IMR-90 (cell line): ENCODE measurements at regions not wholly inside any gene's neighbourhood (a gene's known extent, or its start where the extent isn't known, plus 50 kb on each side); places are given as distances from the start of the nearest gene placed in this dataset.

Experiments used
- ATAC-seq: fragments of 200-7000 bp; cut with Tn5 transposase; 2 replicates; pipeline ENCODE4 v1.9.1; 2020; ENCODE audit warnings: low read depth, mild to moderate bottlenecking, moderate library complexity
- BruUV-seq: library from RNA; stranded (reverse); fragments of 400-500 nt; replicated peaks from 2 replicates; lab custom pipeline; 2021; lab: Mats Ljungman, UMichigan
- CTCF ChIA-PET: fragments of 300-600 bp; formaldehyde crosslinking; extraction: SDS; loops from one replicate; lab custom pipeline; 2021; ENCODE audit warnings: antibody characterized with exemption; lab: Yijun Ruan, JAX
- POLR2A ChIA-PET: fragments of 300-600 bp; sonication (Branson Sonifier 250); formaldehyde crosslinking; loops from one replicate; lab custom pipeline; 2022; ENCODE audit warnings: antibody characterized with exemption; ENCODE audit not compliant: unreplicated experiment; lab: Charles Lee
- DNase-seq: peaks from one replicate; pipeline ENCODE4 v3.0.0; 2013
- H2AFZ ChIP-seq: replicated peaks from 2 replicates; pipeline ENCODE3; 2013; ENCODE audit warnings: low read length, mild to moderate bottlenecking; ENCODE audit not compliant: poor library complexity
- H2AK5ac ChIP-seq: 2 replicates; pipeline ENCODE4 v1.6.1; 2013; ENCODE audit warnings: low read depth, low read length, inconsistent platforms
- H2AK9ac ChIP-seq: replicated peaks from 2 replicates; pipeline ENCODE3; 2013; ENCODE audit warnings: mild to moderate bottlenecking, low read depth, low read length, moderate library complexity; ENCODE audit not compliant: poor library complexity
- H2BK120ac ChIP-seq: 2 replicates; pipeline ENCODE4 v1.6.1; 2013; ENCODE audit warnings: low read depth, low read length, inconsistent platforms
- H2BK15ac ChIP-seq: 3 replicates; pipeline ENCODE4 v1.6.1; 2013; ENCODE audit warnings: low read depth, low read length, inconsistent platforms
- H2BK20ac ChIP-seq: 2 replicates; pipeline ENCODE4 v1.6.1; 2013; ENCODE audit warnings: low read depth, mild to moderate bottlenecking, inconsistent platforms, low read length, moderate library complexity
- H2BK5ac ChIP-seq: 2 replicates; pipeline ENCODE4 v1.6.1; 2013; ENCODE audit warnings: mild to moderate bottlenecking, low read depth, low read length, inconsistent platforms; ENCODE audit not compliant: poor library complexity, severe bottlenecking
- H3K14ac ChIP-seq: replicated peaks from 2 replicates; pipeline ENCODE4 v1.6.1; 2013; ENCODE audit warnings: low read depth, low read length, inconsistent platforms
- H3K18ac ChIP-seq: 2 replicates; pipeline ENCODE4 v1.6.1; 2013; ENCODE audit warnings: low read depth, low read length, control low read depth
- H3K23ac ChIP-seq: 2 replicates; pipeline ENCODE4 v1.6.1; 2013; ENCODE audit warnings: low read depth, low read length, inconsistent platforms
- H3K27ac ChIP-seq: 2 replicates; pipeline ENCODE4 v1.5.1; 2013; ENCODE audit warnings: mild to moderate bottlenecking, control low read depth, low read length; ENCODE audit not compliant: insufficient read depth
- H3K27me3 ChIP-seq: 2 replicates; pipeline ENCODE4 v1.6.1; 2013; ENCODE audit warnings: low read length; ENCODE audit not compliant: control insufficient read depth, insufficient read depth
- H3K36me3 ChIP-seq: 2 replicates; pipeline ENCODE4 v1.6.1; 2013; ENCODE audit warnings: low read length, mixed read lengths; ENCODE audit not compliant: control insufficient read depth, insufficient read depth
- H3K4ac ChIP-seq: 2 replicates; pipeline ENCODE4 v1.6.1; 2013; ENCODE audit warnings: low read depth, low read length, inconsistent platforms
- H3K4me1 ChIP-seq: 2 replicates; pipeline ENCODE4 v1.6.1; 2013; ENCODE audit warnings: low read length, mixed read lengths; ENCODE audit not compliant: control insufficient read depth, insufficient read depth
- H3K4me2 ChIP-seq: 2 replicates; pipeline ENCODE4 v1.6.1; 2013; ENCODE audit warnings: low read depth, mild to moderate bottlenecking, control low read depth, low read length, moderate library complexity
- H3K4me3 ChIP-seq: 2 replicates; pipeline ENCODE4 v1.5.1; 2013; ENCODE audit warnings: low read depth, mild to moderate bottlenecking, control low read depth, low read length, moderate library complexity; ENCODE audit not compliant: insufficient read depth
- H3K56ac ChIP-seq: 2 replicates; pipeline ENCODE4 v1.6.1; 2013; ENCODE audit warnings: low read length, inconsistent platforms; ENCODE audit not compliant: insufficient read depth; ENCODE audit errors: extremely low read depth
- H3K79me1 ChIP-seq, 2 experiments: 2 replicates each; pipeline ENCODE4 v1.6.1; 2013; ENCODE audit warnings: low read length in 2 of 2, inconsistent platforms in 1 of 2, low read depth in 1 of 2
- H3K9ac ChIP-seq: 2 replicates; pipeline ENCODE4 v1.6.1; 2013; ENCODE audit warnings: low read depth, low read length, control low read depth
- H3K9me1 ChIP-seq: 2 replicates; pipeline ENCODE4 v1.6.1; 2013; ENCODE audit warnings: low read length, inconsistent platforms; ENCODE audit not compliant: insufficient read depth
- H3K9me3 ChIP-seq: 2 replicates; pipeline ENCODE4 v1.6.1; 2013; ENCODE audit warnings: low read length; ENCODE audit not compliant: control insufficient read depth, insufficient read depth
- H4K20me1 ChIP-seq: 2 replicates; pipeline ENCODE4 v1.6.1; 2013; ENCODE audit warnings: low read length, inconsistent platforms; ENCODE audit not compliant: insufficient read depth
- H4K5ac ChIP-seq: 2 replicates; pipeline ENCODE4 v1.6.1; 2013; ENCODE audit warnings: mild to moderate bottlenecking, low read depth, low read length, control low read depth
- H4K8ac ChIP-seq, 2 experiments: 2 replicates each; pipeline ENCODE4 v1.6.1; 2013; ENCODE audit warnings: low read depth in 2 of 2, low read length in 2 of 2, control low read depth in 1 of 2, inconsistent platforms in 1 of 2
- H4K91ac ChIP-seq: 2 replicates; pipeline ENCODE4 v1.6.1; 2013; ENCODE audit warnings: low read depth, low read length, inconsistent platforms; ENCODE audit not compliant: insufficient read depth
- BHLHE40 ChIP-seq: fragments of 150-350 bp; IDR thresholded peaks from 2 replicates; pipeline ENCODE4 v1.6.1; 2016; ENCODE audit warnings: mild to moderate bottlenecking, low read depth, low read length
- CEBPB ChIP-seq: IDR thresholded peaks from 2 replicates; pipeline ENCODE4 v1.6.1; 2012; ENCODE audit warnings: low read depth, low read length, improper control_type of control experiment
- CHD1 ChIP-seq: IDR thresholded peaks from 2 replicates; pipeline ENCODE4 v1.6.1; 2012; ENCODE audit warnings: low read depth, low read length, improper control_type of control experiment
- ELK1 ChIP-seq: fragments of 150-350 bp; IDR thresholded peaks from 2 replicates; pipeline ENCODE4 v1.6.1; 2016; ENCODE audit warnings: low read depth, mild to moderate bottlenecking, low read length, moderate library complexity, borderline replicate concordance
- FOS ChIP-seq: fragments of 150-350 bp; IDR thresholded peaks from 2 replicates; pipeline ENCODE4 v1.6.1; 2016; ENCODE audit warnings: low read depth, low read length
- MAFK ChIP-seq: IDR thresholded peaks from 2 replicates; pipeline ENCODE4 v1.6.1; 2012; ENCODE audit warnings: low read depth, low read length, improper control_type of control experiment
- MAZ ChIP-seq: IDR thresholded peaks from 2 replicates; pipeline ENCODE4 v1.6.1; 2012; ENCODE audit warnings: low read depth, mild to moderate bottlenecking, low read length, improper control_type of control experiment, moderate library complexity, borderline replicate concordance
- MXI1 ChIP-seq: IDR thresholded peaks from 2 replicates; pipeline ENCODE4 v1.6.1; 2012; ENCODE audit warnings: low read depth, mild to moderate bottlenecking, low read length, moderate library complexity, borderline replicate concordance
- NFE2L2 ChIP-seq: fragments of 150-350 bp; IDR thresholded peaks from 2 replicates; pipeline ENCODE4 v1.6.1; 2016; ENCODE audit warnings: low read depth, mild to moderate bottlenecking, low read length
- POLR2A ChIP-seq: IDR thresholded peaks from 2 replicates; pipeline ENCODE4 v1.6.1; 2012; ENCODE audit warnings: mild to moderate bottlenecking, low read depth, low read length
- RAD21 ChIP-seq: IDR thresholded peaks from 2 replicates; pipeline ENCODE4 v1.6.1; 2012; ENCODE audit warnings: low read length, improper control_type of control experiment
- RCOR1 ChIP-seq: IDR thresholded peaks from 2 replicates; pipeline ENCODE4 v1.6.1; 2012; ENCODE audit warnings: mild to moderate bottlenecking, low read length, improper control_type of control experiment; ENCODE audit not compliant: insufficient replicate concordance
- RFX5 ChIP-seq: IDR thresholded peaks from 2 replicates; pipeline ENCODE4 v1.8.0; 2012; ENCODE audit warnings: low read depth, mild to moderate bottlenecking, low read length, moderate library complexity
- SMC3 ChIP-seq: fragments of 150-350 bp; IDR thresholded peaks from 2 replicates; pipeline ENCODE4 v1.6.1; 2016; ENCODE audit warnings: low read depth, mild to moderate bottlenecking, antibody characterized with exemption, low read length, moderate library complexity
- WGBS, 2 experiments: methylation state at CpG; one replicate each; pipeline versions ENCODE4 v1.1.5 to v1.1.7; 2013; ENCODE audit warnings: missing lambda C conversion rate in 2 of 2; ENCODE audit not compliant: insufficient read length in 1 of 2; ENCODE audit errors: extremely low coverage in 2 of 2; 5-methylcytosine and 5-hydroxymethylcytosine counted together
- dilution Hi-C: fragments of 300-500 bp; cut with HindIII; formaldehyde crosslinking; loops from one replicate; pipeline ENCODE4 v1.14.3; 2018; ENCODE audit warnings: low sequenced_read_pairs; ENCODE audit not compliant: unreplicated experiment
- in situ Hi-C: fragments of 300-500 bp; cut with MboI; formaldehyde crosslinking; loops from 3 replicates; pipeline ENCODE4 v1.14.3; 2019; ENCODE audit warnings: low sequenced_read_pairs, inconsistent platforms, mixed read lengths
- intact Hi-C: fragments of 100-400 bp; cut with micrococcal nuclease; formaldehyde crosslinking; loops from 2 replicates; pipeline ENCODE4 v1.10.0; 2022
- TF ChIP-seq, protein P1 (sequence below): conservative IDR thresholded peaks from 2 replicates; pipeline ENCODE4 v1.5.1; 2012; ENCODE audit warnings: mild to moderate bottlenecking, low read depth, low read length, improper control_type of control experiment
- TF ChIP-seq, protein P2 (sequence below): fragments of 150-350 bp; IDR thresholded peaks from 2 replicates; pipeline ENCODE4 v1.6.1; 2017; ENCODE audit warnings: mild to moderate bottlenecking, antibody characterized with exemption, low read length, low read depth

DNA sequence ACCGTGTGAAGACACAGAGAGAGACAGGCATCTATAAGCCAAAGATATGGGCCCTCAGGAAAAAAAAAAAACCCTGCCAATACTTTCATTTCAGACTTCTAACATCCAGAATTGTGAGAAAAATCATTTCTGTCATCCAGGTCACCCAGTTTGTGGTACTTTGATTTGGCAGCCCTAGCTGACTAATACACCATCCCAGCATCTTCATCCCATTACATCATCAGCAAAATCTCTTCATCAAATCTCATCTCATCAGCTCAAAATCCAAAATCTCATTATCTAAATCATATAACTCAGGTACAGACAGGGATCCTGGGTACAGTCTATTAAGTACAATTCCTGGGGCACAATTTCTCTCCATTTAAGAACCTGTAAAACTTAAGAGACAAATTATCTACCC is 51.9 kb upstream of the GJA8 start:
- ChIA-PET POLR2A (no interaction called here), CTCF (no interaction called here)
- no peak overlapping the region for H3K23ac ChIP-seq
- no peak overlapping the region for H3K4me3 ChIP-seq
- H3K27ac ChIP-seq: no peak overlapping the region
- no peaks in the 10 kb centered on the region for H3K9me3 ChIP-seq
- H2BK15ac ChIP-seq: no peak overlapping the region
- H3K9ac ChIP-seq: no peak overlapping the region
- H4K5ac ChIP-seq: no peak overlapping the region
- no peak overlapping the region for H2BK5ac ChIP-seq
- no peak overlapping the region for H2AK5ac ChIP-seq
- H3K36me3 ChIP-seq: no peaks in the 10 kb centered on the region
- H3K4ac ChIP-seq: no peak overlapping the region
- no peaks in the 10 kb centered on the region for H3K9me1 ChIP-seq
- no peaks in the 10 kb centered on the region for H4K20me1 ChIP-seq
- H2AK9ac ChIP-seq: no peak overlapping the region
- dilution Hi-C loops (no loop called here), in situ Hi-C loops (no loop called here), intact Hi-C loops (no loop called here)
- no peak overlapping the region for H3K14ac ChIP-seq
- no peaks in the 10 kb centered on the region for H3K27me3 ChIP-seq
- TF ChIP-seq ELK1 (no peak), BHLHE40 (no peak), POLR2A (no peak), RAD21 (no peak), SMC3 (no peak), MXI1 (no peak), RCOR1 (no peak), FOS (no peak), RFX5 (no peak), MAZ (no peak), NFE2L2 (no peak), CEBPB (no peak), CHD1 (no peak), MAFK (no peak)
- TF ChIP-seq, protein P1, sequence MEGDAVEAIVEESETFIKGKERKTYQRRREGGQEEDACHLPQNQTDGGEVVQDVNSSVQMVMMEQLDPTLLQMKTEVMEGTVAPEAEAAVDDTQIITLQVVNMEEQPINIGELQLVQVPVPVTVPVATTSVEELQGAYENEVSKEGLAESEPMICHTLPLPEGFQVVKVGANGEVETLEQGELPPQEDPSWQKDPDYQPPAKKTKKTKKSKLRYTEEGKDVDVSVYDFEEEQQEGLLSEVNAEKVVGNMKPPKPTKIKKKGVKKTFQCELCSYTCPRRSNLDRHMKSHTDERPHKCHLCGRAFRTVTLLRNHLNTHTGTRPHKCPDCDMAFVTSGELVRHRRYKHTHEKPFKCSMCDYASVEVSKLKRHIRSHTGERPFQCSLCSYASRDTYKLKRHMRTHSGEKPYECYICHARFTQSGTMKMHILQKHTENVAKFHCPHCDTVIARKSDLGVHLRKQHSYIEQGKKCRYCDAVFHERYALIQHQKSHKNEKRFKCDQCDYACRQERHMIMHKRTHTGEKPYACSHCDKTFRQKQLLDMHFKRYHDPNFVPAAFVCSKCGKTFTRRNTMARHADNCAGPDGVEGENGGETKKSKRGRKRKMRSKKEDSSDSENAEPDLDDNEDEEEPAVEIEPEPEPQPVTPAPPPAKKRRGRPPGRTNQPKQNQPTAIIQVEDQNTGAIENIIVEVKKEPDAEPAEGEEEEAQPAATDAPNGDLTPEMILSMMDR: no peak
- TF ChIP-seq, protein P2, sequence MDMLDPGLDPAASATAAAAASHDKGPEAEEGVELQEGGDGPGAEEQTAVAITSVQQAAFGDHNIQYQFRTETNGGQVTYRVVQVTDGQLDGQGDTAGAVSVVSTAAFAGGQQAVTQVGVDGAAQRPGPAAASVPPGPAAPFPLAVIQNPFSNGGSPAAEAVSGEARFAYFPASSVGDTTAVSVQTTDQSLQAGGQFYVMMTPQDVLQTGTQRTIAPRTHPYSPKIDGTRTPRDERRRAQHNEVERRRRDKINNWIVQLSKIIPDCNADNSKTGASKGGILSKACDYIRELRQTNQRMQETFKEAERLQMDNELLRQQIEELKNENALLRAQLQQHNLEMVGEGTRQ: no peak
- no peak overlapping the region for H3K18ac ChIP-seq
- no peak for ATAC-seq
- no peaks in the 10 kb centered on the region for H3K79me1 ChIP-seq
- no peak overlapping the region for H2AFZ ChIP-seq
- no peak for DNase-seq
- no peak overlapping the region for H2BK20ac ChIP-seq
- H3K4me1 ChIP-seq: no peaks in the 10 kb centered on the region
- no peak overlapping the region for H4K8ac ChIP-seq
- H3K56ac ChIP-seq: no peak overlapping the region
- no peak overlapping the region for H4K91ac ChIP-seq
- no peak overlapping the region for H2BK120ac ChIP-seq
- no CpG with 5 or more reads among the region's 1 CpG for WGBS, 2 experiments
- H3K4me2 ChIP-seq: no peak overlapping the region
- BruUV-seq: no TSS peak
